Vagina (tissue), 2 donors: ENCODE measurements at regions not wholly inside any gene's neighbourhood (a gene's known extent, or its start where the extent isn't known, plus 50 kb on each side); places are given as distances from the start of the nearest gene placed in this dataset.

ENCODE experiments used
- POLR2A ChIP-seq, 2 donors: fragments of 450-650 bp; IDR thresholded peaks; one replicate each; pipeline ENCODE4 v1.6.1; 2017; ENCODE audit warnings: antibody characterized with exemption in 2 of 2, mild to moderate bottlenecking in 2 of 2, moderate library complexity in 2 of 2
- POLR2AphosphoS5 ChIP-seq, 2 donors: sonication (generic); formaldehyde crosslinking; IDR thresholded peaks; one replicate each; pipeline ENCODE4 v1.9.0; 2017; ENCODE audit warnings: antibody characterized with exemption in 2 of 2, mild to moderate bottlenecking in 2 of 2, low read depth in 1 of 2; ENCODE audit not compliant: insufficient read depth in 1 of 2

- TF ChIP-seq POLR2A (IDR thresholded peaks at IDR 0.05): no peak
- no peak for TF ChIP-seq POLR2AphosphoS5 (IDR thresholded peaks at IDR 0.05; ENCODE audit: insufficient read depth in 1 of 2, low read depth in 1 of 2)
Measured at GRCh38 chr3:34421762-34422161, 623.3 kb downstream of the PDCD6IP start.
